Prostate gland (tissue), 2 donors: ENCODE measurements at regions not wholly inside any gene's neighbourhood (a gene's known extent, or its start where the extent isn't known, plus 50 kb on each side); places are given as distances from the start of the nearest gene placed in this dataset.

Experiments
- POLR2A ChIP-seq: fragments of 450-650 bp; IDR thresholded peaks from one replicate; pipeline ENCODE4 v1.6.1; 2016; ENCODE audit warnings: antibody characterized with exemption, mild to moderate bottlenecking
- TF ChIP-seq, protein P1 (sequence below), 4 experiments: fragments of 200-600 bp in 2 of 4; fragments of 450-650 bp in 2 of 4; sonication (generic) in 2 of 4; IDR thresholded peaks; 1 replicate in 3 of 4; 2 replicates in 1 of 4; pipeline ENCODE4 v1.5.1; 2016 to 2019; ENCODE audit warnings: antibody characterized with exemption in 4 of 4, mild to moderate bottlenecking in 2 of 4, moderate library complexity in 2 of 4

DNA sequence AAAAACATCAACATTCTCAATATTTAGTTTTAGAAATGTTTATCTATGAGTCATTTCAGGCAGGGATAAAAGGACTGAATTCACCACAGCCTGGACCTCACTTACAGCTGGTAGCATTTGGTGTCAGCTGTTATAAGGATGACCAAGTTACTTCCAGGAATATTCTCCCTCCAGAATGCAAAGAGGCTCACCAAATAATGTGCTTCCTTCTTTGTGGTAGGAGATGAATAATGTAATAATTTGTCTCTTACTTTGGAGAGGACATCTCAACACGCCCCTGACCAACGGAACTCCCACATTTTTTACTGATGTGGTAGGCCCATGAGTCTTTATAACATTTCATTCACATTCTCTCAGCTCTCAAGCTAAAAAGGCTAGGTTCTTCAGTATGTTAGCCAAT, 825.9 kb upstream of the GRAMD2B start:
- TF ChIP-seq, protein P1, sequence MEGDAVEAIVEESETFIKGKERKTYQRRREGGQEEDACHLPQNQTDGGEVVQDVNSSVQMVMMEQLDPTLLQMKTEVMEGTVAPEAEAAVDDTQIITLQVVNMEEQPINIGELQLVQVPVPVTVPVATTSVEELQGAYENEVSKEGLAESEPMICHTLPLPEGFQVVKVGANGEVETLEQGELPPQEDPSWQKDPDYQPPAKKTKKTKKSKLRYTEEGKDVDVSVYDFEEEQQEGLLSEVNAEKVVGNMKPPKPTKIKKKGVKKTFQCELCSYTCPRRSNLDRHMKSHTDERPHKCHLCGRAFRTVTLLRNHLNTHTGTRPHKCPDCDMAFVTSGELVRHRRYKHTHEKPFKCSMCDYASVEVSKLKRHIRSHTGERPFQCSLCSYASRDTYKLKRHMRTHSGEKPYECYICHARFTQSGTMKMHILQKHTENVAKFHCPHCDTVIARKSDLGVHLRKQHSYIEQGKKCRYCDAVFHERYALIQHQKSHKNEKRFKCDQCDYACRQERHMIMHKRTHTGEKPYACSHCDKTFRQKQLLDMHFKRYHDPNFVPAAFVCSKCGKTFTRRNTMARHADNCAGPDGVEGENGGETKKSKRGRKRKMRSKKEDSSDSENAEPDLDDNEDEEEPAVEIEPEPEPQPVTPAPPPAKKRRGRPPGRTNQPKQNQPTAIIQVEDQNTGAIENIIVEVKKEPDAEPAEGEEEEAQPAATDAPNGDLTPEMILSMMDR (IDR thresholded peaks at IDR 0.05) = no peak
- TF ChIP-seq POLR2A = no peak
